Hematopoietic multipotent progenitor cell treated with erythropoietin and hydrocortisone succinate and interleukin-3 and kit ligand, for 4 days (in vitro differentiated cells): ENCODE measurements at regions not wholly inside any gene's neighbourhood (a gene's known extent, or its start where the extent isn't known, plus 50 kb on each side); places are given as distances from the start of the nearest gene placed in this dataset.
"Not testable (repeated sequence)": the region's sequence is repeated elsewhere in the genome, so short reads cannot be mapped to it uniquely, and the experiment has no call there.

ENCODE experiments used
- DNase-seq: peaks from one replicate; pipeline ENCODE4 v3.0.0-alpha.2; 2015

DNA sequence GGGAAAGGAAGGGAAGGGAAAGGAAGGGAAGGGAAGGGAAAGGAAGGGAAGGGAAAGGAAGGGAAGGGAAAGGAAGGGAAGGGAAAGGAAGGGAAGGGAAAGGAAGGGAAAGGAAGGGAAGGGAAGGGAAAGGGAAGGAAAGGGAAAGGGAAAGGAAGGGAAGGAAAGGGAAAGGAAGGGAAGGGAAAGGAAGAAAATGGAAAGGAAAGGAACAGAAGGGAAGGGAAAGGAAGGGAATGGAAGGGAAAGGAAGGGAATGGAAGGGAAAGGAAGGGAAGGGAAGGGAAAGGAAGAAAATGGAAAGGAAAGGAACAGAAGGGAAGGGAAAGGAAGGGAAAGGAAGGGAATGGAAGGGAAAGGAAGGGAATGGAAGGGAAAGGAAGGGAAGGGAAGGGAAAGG, 526.0 kb downstream of the RMST start:
- not testable (repeated sequence) for DNase-seq

DNA sequence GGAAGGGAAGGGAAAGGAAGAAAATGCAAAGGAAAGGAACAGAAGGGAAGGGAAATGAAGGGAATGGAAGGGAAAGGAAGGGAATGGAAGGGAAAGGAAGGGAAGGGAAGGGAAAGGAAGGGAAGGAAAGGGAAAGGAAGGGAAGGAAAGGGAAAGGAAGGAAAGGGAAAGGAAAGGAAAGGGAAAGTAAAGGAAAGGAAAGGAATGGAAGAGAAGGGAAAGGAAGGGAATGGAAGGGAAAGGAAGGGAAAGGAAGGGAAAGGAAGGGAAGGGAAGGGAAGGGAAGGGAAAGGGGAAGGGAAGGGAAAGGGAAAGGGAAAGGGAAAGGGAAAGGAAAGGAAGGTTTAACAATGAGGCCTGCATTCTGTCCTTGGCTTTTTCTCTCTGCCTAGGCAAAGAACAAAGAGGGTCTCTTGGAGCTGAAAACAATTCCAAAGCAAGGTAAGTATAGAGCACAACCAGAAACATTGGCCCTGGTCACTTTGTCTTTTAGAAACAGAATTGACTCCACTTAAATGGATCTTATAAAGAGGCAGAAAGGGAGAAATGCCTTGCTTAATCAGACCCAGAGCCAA, 525.9 kb upstream of the TMPO start:
- no peak for DNase-seq

DNA sequence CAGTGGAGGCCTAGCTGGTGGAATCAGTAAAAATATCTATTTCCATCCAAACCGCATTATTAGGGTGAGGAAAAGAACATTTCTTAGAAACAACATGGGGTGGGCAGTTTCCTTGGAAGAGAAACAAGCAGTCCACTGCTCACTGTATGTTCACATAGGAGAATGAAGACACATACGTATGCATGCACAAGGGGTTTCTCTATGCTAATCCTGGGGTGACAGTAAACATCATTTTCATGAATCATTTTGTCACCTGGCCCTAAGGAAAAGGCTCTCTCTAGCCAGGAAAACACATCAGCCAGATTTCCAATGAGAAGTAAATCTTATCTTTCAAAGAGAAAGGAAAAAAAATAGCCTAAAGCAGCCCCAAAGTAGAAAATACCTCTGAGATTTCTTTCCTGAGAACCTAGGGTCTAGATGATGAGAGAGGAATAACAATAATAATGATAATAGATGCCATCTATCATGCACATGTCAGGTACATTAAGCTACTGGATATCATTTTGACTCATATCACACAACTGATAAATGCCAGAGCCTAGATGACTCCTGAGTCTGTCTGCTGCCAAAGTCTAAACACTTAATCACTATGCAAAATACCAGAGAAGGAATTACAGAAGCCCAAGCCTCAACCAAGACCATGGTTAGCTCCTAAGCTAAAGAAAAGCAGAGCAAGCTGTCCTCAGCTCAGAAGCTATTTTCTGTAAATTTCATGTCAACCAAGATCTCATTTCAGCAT, 520.5 kb upstream of the TMPO start:
- no peak for DNase-seq

DNA sequence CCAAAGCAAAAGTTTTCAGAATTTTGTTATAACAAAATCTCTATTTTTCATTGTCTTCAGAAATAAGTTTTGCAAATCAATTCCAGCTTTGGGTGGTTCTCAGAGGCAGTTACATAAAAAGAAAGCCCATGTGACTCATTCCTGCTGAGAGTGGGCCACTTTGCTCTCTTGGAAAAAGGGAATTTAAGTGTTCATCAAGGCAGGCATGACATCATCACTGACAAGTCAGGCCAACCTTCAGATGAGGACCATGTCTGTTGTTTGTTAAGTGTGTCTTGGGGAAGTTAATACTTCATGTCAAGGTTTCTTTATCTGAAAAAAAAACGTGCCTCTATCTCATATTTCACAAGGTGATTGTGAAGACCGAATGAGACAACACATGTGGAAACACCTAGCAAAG, 519.8 kb upstream of the TMPO start:
- DNase-seq: no peak

DNA sequence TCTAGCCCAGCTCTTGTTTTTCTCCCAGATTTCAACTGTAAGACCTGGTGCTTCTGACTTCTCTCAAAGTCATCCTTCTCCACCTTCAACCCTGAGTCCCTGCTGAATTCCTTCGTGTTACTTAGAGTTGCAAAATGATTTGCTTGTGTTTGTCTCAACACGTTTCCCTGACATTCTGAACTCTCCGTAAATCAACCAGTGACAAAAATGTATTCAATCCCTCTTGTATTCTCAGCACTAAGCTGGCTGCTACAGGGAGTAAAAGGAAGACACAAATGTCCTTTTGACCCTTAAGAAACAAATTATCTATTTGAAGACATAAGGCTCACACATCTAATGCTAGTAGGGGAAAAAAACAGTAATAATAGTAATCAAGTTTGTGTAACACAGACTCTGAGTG, 514.0 kb upstream of the TMPO start:
- DNase-seq: no peak

DNA sequence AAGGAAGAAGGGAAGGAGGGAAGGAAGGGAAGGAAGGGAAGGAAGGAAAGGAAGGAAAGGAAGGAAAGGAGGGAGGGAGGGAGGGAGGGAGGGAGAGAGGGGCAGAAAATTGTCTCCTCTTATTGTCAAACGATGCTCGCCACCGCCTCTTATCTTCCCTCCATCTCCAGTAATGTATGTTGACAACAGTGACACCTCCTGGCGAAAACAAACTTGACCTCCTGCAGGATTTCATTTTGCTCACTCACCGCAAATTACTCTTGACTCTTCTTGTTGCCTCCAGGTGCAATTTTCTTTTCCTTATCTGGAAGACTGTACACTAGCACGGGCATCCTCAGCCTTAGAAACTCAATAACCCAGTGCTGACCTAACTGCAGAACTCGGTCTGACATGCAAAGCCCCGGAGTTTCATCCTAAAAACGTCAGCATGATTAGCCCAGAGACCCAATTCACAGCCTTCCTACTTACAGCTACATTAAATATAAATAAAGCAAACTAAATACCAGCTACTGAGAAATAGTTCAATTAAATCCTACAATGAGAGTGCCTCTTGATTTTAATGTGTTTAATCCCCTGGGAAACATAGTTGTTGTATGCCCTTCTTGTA, 512.4 kb upstream of the TMPO start:
- peak; percentile 74 for DNase-seq

DNA sequence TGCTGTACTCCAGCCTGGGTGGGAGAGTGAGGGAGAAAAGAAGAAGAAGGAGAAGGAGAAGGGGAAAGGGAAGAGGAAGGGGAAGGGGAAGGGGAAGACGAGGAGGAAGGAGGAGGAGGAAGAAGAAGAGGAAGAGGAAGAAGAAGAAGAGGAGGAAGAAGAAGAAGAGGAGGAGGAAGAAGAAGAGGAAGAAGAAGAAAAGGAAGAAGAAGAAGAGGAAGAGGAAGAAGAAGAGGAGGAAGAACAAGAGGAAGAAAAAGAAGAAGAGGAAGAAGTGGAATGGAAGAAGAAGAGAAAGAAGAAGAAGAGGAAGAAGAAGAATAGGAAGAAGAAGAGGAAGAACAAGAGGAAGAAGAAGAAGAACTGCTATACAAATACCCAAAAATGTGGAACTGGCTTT, 507.4 kb upstream of the TMPO start:
- no peak for DNase-seq

DNA sequence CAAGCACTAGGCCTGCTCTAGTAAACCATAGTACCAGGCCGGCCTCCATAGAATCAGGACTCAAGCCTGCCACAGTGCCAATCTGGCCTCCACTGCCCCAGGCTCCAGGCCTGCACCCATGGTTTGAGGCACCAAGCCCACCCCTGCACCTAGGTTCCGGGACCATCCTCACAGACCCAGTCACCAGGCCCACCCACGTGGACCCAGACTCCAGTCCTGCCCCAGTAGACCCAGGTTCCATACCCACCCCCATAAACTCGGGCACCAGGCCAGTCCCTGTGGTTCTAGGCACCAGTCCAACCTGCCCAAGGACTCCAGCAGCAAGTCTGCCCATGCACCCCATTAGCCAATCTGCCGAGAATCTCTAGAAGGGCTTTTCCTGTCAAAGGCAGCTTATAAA, 501.8 kb upstream of the TMPO start:
- no peak for DNase-seq

DNA sequence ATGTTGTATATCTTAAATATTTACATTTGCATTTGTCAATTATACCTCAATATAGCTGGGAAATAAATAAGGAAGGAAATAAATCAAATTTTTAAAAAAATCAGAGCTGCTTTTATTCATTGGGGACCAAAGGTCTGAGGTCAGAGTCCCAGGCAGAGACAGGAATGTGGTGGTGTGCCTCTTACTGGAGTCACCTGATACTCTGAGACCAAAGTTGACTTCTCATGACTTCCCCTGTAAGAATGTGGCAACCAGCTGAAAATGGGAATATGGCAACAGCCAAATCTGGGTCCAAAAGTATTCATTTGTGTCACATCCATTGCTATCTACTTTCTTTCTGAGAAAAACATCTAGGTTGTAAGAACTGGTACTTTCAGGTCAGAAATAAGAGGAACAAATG, 496.6 kb upstream of the TMPO start:
- DNase-seq: no peak

DNA sequence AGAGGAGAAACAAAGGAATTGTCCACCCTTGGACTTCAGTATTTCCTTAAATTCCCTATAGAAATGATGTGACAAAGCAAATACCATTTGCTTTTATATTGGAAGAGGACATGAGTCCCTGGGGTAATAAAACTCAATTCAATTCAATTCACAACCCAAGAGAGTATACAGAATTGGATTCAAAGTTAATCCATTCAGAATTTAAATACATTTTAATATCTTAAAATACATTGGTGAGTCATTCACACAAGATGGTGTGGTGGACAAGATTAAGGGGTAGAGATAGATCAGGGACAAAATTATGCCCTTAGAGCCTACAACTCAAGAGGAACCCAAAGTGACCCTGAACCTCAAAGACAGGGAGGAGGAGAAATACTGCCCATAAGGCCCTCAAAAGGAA, 495.0 kb upstream of the TMPO start:
- DNase-seq: no peak

DNA sequence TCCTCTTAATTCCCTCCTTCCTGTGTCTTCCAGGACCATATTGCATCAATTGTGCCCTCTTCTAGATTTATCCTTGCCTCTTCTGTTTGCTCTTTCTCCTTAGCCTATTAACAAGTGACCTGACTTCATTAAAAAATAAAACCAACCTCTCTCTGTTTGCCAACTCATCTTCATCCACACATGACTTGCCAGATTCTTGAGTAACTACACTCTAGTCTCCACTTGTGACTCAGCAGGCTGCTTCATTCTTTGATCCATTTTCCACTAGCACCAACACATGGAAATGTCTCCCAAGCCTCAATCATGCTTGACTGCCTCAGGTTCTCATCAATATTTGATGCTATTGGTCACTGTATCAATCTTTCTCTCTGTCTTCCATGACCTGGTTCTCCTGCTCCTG, 492.4 kb upstream of the TMPO start:
- no peak for DNase-seq

DNA sequence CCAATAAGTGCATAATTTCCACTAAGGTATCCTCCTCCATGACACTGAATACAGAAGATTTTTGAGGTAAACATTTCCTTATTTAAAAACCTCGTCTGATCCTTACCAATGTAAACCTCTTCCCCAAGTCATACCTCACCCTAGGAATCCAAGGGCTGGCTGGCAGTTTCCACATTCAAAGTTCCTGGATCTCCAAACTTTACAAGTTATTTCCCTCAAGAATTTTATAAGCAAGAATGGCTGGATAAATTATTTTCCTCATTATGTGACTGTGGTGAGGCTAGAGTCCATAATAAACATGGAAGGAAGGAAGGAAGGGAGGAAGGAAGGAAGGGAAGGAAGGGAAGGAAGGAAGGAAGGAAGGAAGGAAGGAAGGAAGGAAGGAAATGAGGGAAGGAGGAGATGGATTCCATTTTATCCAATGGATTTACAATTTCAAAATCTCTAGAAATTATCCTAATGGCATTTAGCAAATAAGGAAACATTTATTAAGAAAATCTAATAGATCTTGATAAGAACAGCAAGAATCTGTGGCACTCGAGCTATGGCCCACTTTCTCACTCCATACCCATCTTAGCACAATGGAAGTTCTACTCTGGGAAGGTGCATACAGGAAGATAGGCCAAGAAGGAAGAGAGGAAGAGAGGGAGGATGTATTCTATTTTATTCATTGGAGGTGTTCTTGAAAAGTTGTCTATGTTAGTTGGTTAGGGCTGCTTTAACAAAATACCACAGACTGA, 477.8 kb upstream of the TMPO start:
- no peak for DNase-seq

DNA sequence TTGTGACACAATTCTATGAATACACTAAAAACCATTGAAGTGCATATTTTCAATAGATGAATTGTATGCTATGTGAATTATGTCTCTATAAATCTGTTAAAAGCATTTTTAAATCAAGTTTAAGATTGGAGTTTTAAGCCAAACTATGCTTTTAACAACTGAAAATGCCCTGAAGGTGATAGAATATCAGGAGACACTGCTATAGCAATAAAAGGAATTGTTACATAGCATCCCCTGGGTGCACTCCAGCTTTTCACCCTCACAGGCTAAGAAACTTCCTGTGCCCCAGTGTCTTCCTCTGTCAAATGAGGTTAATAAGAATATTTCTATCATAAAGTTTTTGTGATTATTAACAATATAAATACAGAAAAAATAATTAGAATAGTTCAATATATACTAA, 472.7 kb upstream of the TMPO start:
- no peak for DNase-seq

DNA sequence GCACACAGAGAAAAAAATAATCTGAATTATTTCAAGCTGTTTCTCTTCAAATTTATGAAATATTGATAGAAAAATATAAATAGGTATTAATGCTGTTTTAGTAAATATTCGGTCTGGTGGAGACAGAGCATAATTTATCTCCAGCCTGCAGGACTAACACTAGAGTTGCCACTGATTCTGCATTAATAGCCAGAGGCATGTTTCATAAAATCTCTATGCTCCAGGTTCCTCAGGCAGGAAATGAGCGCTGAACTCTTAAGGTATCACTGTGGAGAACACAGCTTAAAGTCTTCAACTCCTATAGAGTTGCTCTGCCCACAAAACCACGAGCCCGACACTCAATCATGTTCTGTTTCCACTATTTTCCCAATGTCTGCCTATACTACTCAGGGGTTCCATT, 470.0 kb upstream of the TMPO start:
- no peak for DNase-seq

DNA sequence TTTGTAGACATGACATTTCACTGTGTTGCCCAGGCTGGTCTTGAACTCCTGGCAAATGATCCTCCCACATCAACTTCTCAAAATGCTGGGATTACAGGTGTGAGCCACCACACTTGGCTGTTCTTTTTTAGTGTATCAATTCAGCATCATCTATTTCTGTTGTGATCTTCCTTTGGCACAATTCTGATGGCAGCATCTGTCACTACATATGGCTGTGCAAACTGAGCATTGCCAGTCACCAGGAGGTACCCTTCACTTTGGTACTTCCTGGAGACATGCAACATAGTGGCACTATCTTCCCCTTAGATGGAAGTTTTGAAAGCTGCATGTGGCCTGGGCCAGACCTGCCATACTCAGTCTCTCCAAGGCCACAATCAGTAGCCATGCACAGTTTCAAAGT, 467.1 kb upstream of the TMPO start:
- DNase-seq: no peak

DNA sequence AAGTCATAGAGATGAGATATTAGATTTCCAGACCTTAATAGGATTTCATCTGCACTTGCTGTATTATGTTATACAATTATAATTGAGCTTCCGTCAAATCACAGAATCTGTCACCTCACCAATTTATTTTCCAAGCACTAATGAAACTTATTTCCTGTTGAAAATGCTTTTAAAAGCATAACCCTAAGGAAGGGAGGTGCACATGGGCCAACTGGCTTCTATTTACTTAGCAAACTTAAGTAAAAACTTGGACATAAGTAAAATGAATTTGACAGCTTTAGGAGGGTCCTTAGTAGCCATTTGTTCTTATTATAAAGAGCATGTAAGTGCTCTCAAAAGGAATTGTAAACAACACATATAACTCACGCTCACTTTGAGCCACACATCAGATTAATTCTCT, 462.2 kb upstream of the TMPO start:
- DNase-seq: no peak

DNA sequence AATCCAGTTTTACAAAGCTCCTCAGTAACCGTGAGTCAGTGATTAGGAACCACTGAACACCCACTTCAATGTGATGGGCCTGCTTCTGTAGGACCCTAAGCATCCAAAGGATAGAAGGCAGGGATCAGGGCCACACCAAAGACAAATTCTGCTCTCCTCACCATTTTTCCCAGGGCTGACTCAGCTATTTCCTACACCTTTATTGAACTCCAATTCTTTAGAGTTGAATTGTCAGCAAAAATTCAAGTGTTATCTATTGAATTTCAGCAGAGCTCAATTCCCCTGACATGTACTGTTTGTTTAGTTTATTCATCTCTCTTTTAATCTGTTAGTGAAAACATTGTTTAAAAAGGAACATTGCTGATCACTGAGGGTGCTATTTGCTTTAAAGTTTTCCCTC, 457.7 kb upstream of the TMPO start:
- DNase-seq: no peak

DNA sequence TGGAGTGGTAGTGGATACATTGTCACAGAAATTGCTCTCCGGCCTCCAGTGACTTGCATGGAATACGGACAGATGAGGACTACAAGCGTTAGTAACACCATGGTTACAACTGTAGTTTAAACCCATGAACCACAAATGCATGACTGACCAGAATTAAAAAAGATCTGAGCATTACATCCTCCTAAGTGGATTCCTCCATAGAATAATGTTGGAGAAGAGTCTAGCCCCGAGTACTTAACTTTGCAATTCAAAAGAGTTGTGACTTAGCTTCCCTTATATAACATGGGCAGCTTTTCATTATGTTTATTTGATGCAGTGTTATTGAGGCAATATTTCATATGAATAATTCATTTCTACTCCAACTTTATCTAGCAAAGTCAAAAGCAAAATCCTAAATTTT, 457.2 kb upstream of the TMPO start:
- DNase-seq: no peak

DNA sequence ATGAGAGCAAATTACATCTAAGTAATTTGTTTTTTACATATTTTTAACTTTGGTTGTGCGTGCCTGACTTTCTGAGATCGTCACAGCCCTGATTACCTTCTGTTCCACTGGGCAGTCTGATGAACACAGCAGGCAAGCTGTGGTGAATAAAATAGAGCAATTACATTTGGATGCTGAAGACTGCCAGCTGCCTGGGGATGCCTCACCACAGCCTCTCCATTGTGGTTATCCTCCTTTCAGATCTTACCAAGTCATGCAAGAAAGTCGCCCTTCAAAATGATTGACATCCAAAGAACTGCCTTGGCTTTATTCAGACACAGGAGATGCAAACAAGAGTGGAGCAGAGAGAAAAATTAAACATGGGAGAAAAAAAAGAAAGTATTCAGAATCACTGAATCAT, 456.6 kb upstream of the TMPO start:
- no peak for DNase-seq

DNA sequence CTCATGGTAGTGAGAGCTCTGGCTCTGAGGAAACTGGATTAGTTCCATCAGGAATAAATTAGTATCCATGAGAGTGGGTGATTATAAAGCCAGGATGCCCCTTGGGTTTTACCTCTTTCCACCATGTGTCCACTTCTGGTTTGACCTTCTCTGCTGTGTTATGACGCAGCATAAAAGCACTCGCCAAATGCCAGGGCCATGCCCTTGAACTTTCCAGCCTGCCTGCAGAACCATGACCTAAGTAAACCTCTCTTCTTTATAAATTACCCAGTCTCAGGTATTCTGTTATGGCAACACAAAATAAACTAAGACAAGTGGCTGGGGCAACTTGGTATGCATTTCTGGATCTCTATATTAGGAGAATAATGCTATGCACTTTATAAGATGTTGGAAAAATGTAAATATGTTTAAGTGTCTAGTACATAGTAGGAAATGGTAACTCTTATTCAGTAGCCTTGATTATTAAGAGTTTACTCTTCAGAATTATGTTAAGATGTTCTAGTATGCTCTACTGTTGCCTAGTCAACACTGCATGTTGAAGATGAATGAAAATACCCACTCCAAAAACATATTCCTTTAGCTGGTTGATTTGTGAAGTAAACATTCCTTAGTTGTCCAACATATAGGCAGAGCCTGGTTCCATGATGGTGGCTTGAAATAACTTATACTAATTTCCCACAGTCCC, 455.6 kb upstream of the TMPO start:
- DNase-seq: no peak

DNA sequence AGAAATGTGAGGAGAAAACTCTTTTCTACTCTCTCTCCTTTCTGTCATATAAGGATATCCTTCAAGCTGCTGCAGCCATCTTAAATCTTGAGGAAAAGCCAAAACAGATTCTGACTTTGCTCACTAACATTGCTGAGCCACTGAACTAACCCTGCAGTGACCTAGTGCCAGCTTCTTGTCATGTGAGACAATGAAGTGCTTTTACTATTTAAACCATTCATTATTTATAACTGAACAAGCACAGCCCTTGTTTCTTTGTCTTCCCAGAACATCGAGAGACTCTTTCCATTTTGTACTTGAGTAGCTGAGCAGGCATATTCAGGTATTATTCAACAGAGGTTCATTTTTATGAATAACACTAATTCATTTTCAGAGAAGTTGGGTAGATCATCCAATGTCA, 455.0 kb upstream of the TMPO start:
- no peak for DNase-seq

DNA sequence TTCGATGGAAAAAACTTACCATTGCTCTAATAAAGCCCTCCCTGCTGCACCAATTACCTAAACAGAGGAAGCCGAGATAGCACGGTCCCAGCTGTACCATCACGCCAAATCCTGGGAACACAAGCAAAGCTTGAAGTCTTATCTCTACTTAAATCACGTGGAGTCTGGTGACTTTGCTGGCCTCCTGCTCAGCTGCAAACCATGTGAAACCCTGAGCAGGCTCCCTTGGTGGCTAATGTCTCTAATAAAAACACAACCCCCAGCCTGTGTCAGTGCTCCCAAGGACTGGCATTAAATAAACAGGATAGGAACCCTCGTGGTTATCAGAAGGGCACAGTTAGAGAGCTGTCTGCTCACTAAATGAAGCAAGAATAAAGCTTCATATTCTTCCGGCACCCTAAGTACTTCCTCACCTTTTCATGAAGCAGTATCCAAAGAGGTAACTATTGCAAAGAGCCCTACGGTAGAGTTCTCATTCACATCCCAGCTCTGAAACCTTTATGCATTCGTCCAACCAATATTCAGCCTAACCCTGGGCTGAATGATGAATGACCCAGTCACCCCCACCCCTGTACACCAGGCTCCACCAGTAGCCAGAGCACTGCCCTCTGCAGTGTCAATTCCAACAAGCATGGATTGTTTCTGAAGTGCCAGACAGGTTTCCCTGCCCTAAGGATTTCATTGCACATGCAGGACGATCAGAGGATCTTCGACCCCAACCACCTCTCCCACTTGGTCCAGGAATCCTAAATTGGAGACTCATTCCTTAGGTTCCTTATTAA, 452.7 kb upstream of the TMPO start:
- DNase-seq: no peak

DNA sequence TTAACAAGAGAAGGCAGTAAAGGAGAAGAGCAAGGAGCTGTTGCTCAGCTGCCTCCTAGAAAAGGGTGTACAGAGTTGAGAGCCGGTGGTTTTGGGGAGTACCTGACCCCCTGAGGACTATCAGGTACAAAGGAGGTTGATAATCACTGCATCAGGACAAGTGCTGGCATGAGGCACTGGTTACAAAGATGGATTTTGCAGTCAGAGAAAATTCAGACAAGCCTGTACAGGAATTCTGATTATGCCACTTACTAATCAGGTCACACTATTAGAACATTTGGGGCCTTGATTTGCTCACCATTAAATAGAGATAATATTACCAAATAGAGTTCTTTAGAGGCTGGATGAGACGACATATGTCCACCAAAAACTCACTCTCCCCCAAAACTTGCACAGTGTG, 450.9 kb upstream of the TMPO start:
- DNase-seq: no peak
